ENCODE measurements at regions not wholly inside any gene's neighbourhood (a gene's known extent, or its start where the extent isn't known, plus 50 kb on each side); places are given as distances from the start of the nearest gene placed in this dataset.

GRCh38 chr22:27173530-27173929 lies 516.1 kb downstream of the MIAT start:
- TF ChIP-seq POLR2A (IDR thresholded peaks at IDR 0.05) (no peak), CTCF (IDR thresholded peaks at IDR 0.05) (no peak)

Measured in adrenal gland (tissue), 5 donors.